IMR-90 (cell line): ENCODE measurements at regions not wholly inside any gene's neighbourhood (a gene's known extent, or its start where the extent isn't known, plus 50 kb on each side); places are given as distances from the start of the nearest gene placed in this dataset.

Experiments
- ATAC-seq: fragments of 200-7000 bp; cut with Tn5 transposase; 2 replicates; pipeline ENCODE4 v1.9.1; 2020; ENCODE audit warnings: low read depth, mild to moderate bottlenecking, moderate library complexity
- BruUV-seq: library from RNA; stranded (reverse); fragments of 400-500 nt; replicated peaks from 2 replicates; lab custom pipeline; 2021; lab: Mats Ljungman, UMichigan
- CTCF ChIA-PET: fragments of 300-600 bp; formaldehyde crosslinking; extraction: SDS; loops from one replicate; lab custom pipeline; 2021; ENCODE audit warnings: antibody characterized with exemption; lab: Yijun Ruan, JAX
- POLR2A ChIA-PET: fragments of 300-600 bp; sonication (Branson Sonifier 250); formaldehyde crosslinking; loops from one replicate; lab custom pipeline; 2022; ENCODE audit warnings: antibody characterized with exemption; ENCODE audit not compliant: unreplicated experiment; lab: Charles Lee
- DNase-seq: peaks from one replicate; pipeline ENCODE4 v3.0.0; 2013
- H2AFZ ChIP-seq: replicated peaks from 2 replicates; pipeline ENCODE3; 2013; ENCODE audit warnings: low read length, mild to moderate bottlenecking; ENCODE audit not compliant: poor library complexity
- H2AK5ac ChIP-seq: 2 replicates; pipeline ENCODE4 v1.6.1; 2013; ENCODE audit warnings: low read depth, low read length, inconsistent platforms
- H2AK9ac ChIP-seq: replicated peaks from 2 replicates; pipeline ENCODE3; 2013; ENCODE audit warnings: mild to moderate bottlenecking, low read depth, low read length, moderate library complexity; ENCODE audit not compliant: poor library complexity
- H2BK120ac ChIP-seq: 2 replicates; pipeline ENCODE4 v1.6.1; 2013; ENCODE audit warnings: low read depth, low read length, inconsistent platforms
- H2BK15ac ChIP-seq: 3 replicates; pipeline ENCODE4 v1.6.1; 2013; ENCODE audit warnings: low read depth, low read length, inconsistent platforms
- H2BK20ac ChIP-seq: 2 replicates; pipeline ENCODE4 v1.6.1; 2013; ENCODE audit warnings: low read depth, mild to moderate bottlenecking, inconsistent platforms, low read length, moderate library complexity
- H2BK5ac ChIP-seq: 2 replicates; pipeline ENCODE4 v1.6.1; 2013; ENCODE audit warnings: mild to moderate bottlenecking, low read depth, low read length, inconsistent platforms; ENCODE audit not compliant: poor library complexity, severe bottlenecking
- H3K14ac ChIP-seq: replicated peaks from 2 replicates; pipeline ENCODE4 v1.6.1; 2013; ENCODE audit warnings: low read depth, low read length, inconsistent platforms
- H3K18ac ChIP-seq: 2 replicates; pipeline ENCODE4 v1.6.1; 2013; ENCODE audit warnings: low read depth, low read length, control low read depth
- H3K23ac ChIP-seq: 2 replicates; pipeline ENCODE4 v1.6.1; 2013; ENCODE audit warnings: low read depth, low read length, inconsistent platforms
- H3K27ac ChIP-seq: 2 replicates; pipeline ENCODE4 v1.5.1; 2013; ENCODE audit warnings: mild to moderate bottlenecking, control low read depth, low read length; ENCODE audit not compliant: insufficient read depth
- H3K27me3 ChIP-seq: 2 replicates; pipeline ENCODE4 v1.6.1; 2013; ENCODE audit warnings: low read length; ENCODE audit not compliant: control insufficient read depth, insufficient read depth
- H3K36me3 ChIP-seq: 2 replicates; pipeline ENCODE4 v1.6.1; 2013; ENCODE audit warnings: low read length, mixed read lengths; ENCODE audit not compliant: control insufficient read depth, insufficient read depth
- H3K4ac ChIP-seq: 2 replicates; pipeline ENCODE4 v1.6.1; 2013; ENCODE audit warnings: low read depth, low read length, inconsistent platforms
- H3K4me1 ChIP-seq: 2 replicates; pipeline ENCODE4 v1.6.1; 2013; ENCODE audit warnings: low read length, mixed read lengths; ENCODE audit not compliant: control insufficient read depth, insufficient read depth
- H3K4me2 ChIP-seq: 2 replicates; pipeline ENCODE4 v1.6.1; 2013; ENCODE audit warnings: low read depth, mild to moderate bottlenecking, control low read depth, low read length, moderate library complexity
- H3K4me3 ChIP-seq: 2 replicates; pipeline ENCODE4 v1.5.1; 2013; ENCODE audit warnings: low read depth, mild to moderate bottlenecking, control low read depth, low read length, moderate library complexity; ENCODE audit not compliant: insufficient read depth
- H3K56ac ChIP-seq: 2 replicates; pipeline ENCODE4 v1.6.1; 2013; ENCODE audit warnings: low read length, inconsistent platforms; ENCODE audit not compliant: insufficient read depth; ENCODE audit errors: extremely low read depth
- H3K79me1 ChIP-seq, 2 experiments: 2 replicates each; pipeline ENCODE4 v1.6.1; 2013; ENCODE audit warnings: low read length in 2 of 2, inconsistent platforms in 1 of 2, low read depth in 1 of 2
- H3K9ac ChIP-seq: 2 replicates; pipeline ENCODE4 v1.6.1; 2013; ENCODE audit warnings: low read depth, low read length, control low read depth
- H3K9me1 ChIP-seq: 2 replicates; pipeline ENCODE4 v1.6.1; 2013; ENCODE audit warnings: low read length, inconsistent platforms; ENCODE audit not compliant: insufficient read depth
- H3K9me3 ChIP-seq: 2 replicates; pipeline ENCODE4 v1.6.1; 2013; ENCODE audit warnings: low read length; ENCODE audit not compliant: control insufficient read depth, insufficient read depth
- H4K20me1 ChIP-seq: 2 replicates; pipeline ENCODE4 v1.6.1; 2013; ENCODE audit warnings: low read length, inconsistent platforms; ENCODE audit not compliant: insufficient read depth
- H4K5ac ChIP-seq: 2 replicates; pipeline ENCODE4 v1.6.1; 2013; ENCODE audit warnings: mild to moderate bottlenecking, low read depth, low read length, control low read depth
- H4K8ac ChIP-seq, 2 experiments: 2 replicates each; pipeline ENCODE4 v1.6.1; 2013; ENCODE audit warnings: low read depth in 2 of 2, low read length in 2 of 2, control low read depth in 1 of 2, inconsistent platforms in 1 of 2
- H4K91ac ChIP-seq: 2 replicates; pipeline ENCODE4 v1.6.1; 2013; ENCODE audit warnings: low read depth, low read length, inconsistent platforms; ENCODE audit not compliant: insufficient read depth
- BHLHE40 ChIP-seq: fragments of 150-350 bp; IDR thresholded peaks from 2 replicates; pipeline ENCODE4 v1.6.1; 2016; ENCODE audit warnings: mild to moderate bottlenecking, low read depth, low read length
- CEBPB ChIP-seq: IDR thresholded peaks from 2 replicates; pipeline ENCODE4 v1.6.1; 2012; ENCODE audit warnings: low read depth, low read length, improper control_type of control experiment
- CTCF ChIP-seq: conservative IDR thresholded peaks from 2 replicates; pipeline ENCODE4 v1.5.1; 2012; ENCODE audit warnings: mild to moderate bottlenecking, low read depth, low read length, improper control_type of control experiment
- ELK1 ChIP-seq: fragments of 150-350 bp; IDR thresholded peaks from 2 replicates; pipeline ENCODE4 v1.6.1; 2016; ENCODE audit warnings: low read depth, mild to moderate bottlenecking, low read length, moderate library complexity, borderline replicate concordance
- MAFK ChIP-seq: IDR thresholded peaks from 2 replicates; pipeline ENCODE4 v1.6.1; 2012; ENCODE audit warnings: low read depth, low read length, improper control_type of control experiment
- NFE2L2 ChIP-seq: fragments of 150-350 bp; IDR thresholded peaks from 2 replicates; pipeline ENCODE4 v1.6.1; 2016; ENCODE audit warnings: low read depth, mild to moderate bottlenecking, low read length
- POLR2A ChIP-seq: IDR thresholded peaks from 2 replicates; pipeline ENCODE4 v1.6.1; 2012; ENCODE audit warnings: mild to moderate bottlenecking, low read depth, low read length
- RAD21 ChIP-seq: IDR thresholded peaks from 2 replicates; pipeline ENCODE4 v1.6.1; 2012; ENCODE audit warnings: low read length, improper control_type of control experiment
- RCOR1 ChIP-seq: IDR thresholded peaks from 2 replicates; pipeline ENCODE4 v1.6.1; 2012; ENCODE audit warnings: mild to moderate bottlenecking, low read length, improper control_type of control experiment; ENCODE audit not compliant: insufficient replicate concordance
- RFX5 ChIP-seq: IDR thresholded peaks from 2 replicates; pipeline ENCODE4 v1.8.0; 2012; ENCODE audit warnings: low read depth, mild to moderate bottlenecking, low read length, moderate library complexity
- WGBS, 2 experiments: methylation state at CpG; one replicate each; pipeline versions ENCODE4 v1.1.5 to v1.1.7; 2013; ENCODE audit warnings: missing lambda C conversion rate in 2 of 2; ENCODE audit not compliant: insufficient read length in 1 of 2; ENCODE audit errors: extremely low coverage in 2 of 2; 5-methylcytosine and 5-hydroxymethylcytosine counted together
- dilution Hi-C: fragments of 300-500 bp; cut with HindIII; formaldehyde crosslinking; loops from one replicate; pipeline ENCODE4 v1.14.3; 2018; ENCODE audit warnings: low sequenced_read_pairs; ENCODE audit not compliant: unreplicated experiment
- in situ Hi-C: fragments of 300-500 bp; cut with MboI; formaldehyde crosslinking; loops from 3 replicates; pipeline ENCODE4 v1.14.3; 2019; ENCODE audit warnings: low sequenced_read_pairs, inconsistent platforms, mixed read lengths
- intact Hi-C: fragments of 100-400 bp; cut with micrococcal nuclease; formaldehyde crosslinking; loops from 2 replicates; pipeline ENCODE4 v1.10.0; 2022

- Histone ChIP-seq H3K79me1 (no peaks in the 10 kb centered on the region), H2BK120ac (no peak overlapping the region), H4K8ac (no peak overlapping the region), H3K4me2 (no peak overlapping the region), H3K9ac (no peak overlapping the region), H3K18ac (no peak overlapping the region), H2AFZ (no peak overlapping the region), H3K4me1 (no peaks in the 10 kb centered on the region), H3K4me3 (no peak overlapping the region), H3K36me3 (no peaks in the 10 kb centered on the region), H3K27me3 (no peaks in the 10 kb centered on the region), H4K5ac (no peak overlapping the region), H4K91ac (no peak overlapping the region), H3K23ac (no peak overlapping the region), H3K9me3 (peaks cover 6% of the 10 kb centered on the region), H2BK20ac (no peak overlapping the region), H3K56ac (no peak overlapping the region), H3K27ac (no peak overlapping the region), H3K9me1 (no peaks in the 10 kb centered on the region), H2AK9ac (no peak overlapping the region), H2BK15ac (no peak overlapping the region), H4K20me1 (no peaks in the 10 kb centered on the region), H3K14ac (no peak overlapping the region), H2BK5ac (no peak overlapping the region), H2AK5ac (no peak overlapping the region), H3K4ac (no peak overlapping the region)
- no peak for TF ChIP-seq BHLHE40
- TF ChIP-seq ELK1: no peak
- no peak for TF ChIP-seq CEBPB
- TF ChIP-seq NFE2L2: no peak
- no peak for TF ChIP-seq RFX5
- TF ChIP-seq MAFK: no peak
- no peak for TF ChIP-seq RCOR1
- TF ChIP-seq POLR2A: no peak
- TF ChIP-seq CTCF: no peak
- no peak for TF ChIP-seq RAD21
- dilution Hi-C loops (no loop called here), in situ Hi-C loops (no loop called here), intact Hi-C loops (no loop called here)
- CTCF ChIA-PET: no interaction called here
- POLR2A ChIA-PET: no interaction called here
- WGBS, 2 experiments: no CpG with 5 or more reads among the region's 1 CpG
- ATAC-seq (no peak), DNase-seq (no peak)
- BruUV-seq: no TSS peak
Measured at GRCh38 chr11:22084056-22084455, 108.8 kb upstream of the ANO5 start.
